A549 (cell line): ENCODE measurements at regions not wholly inside any gene's neighbourhood (a gene's known extent, or its start where the extent isn't known, plus 50 kb on each side); places are given as distances from the start of the nearest gene placed in this dataset.

Experiments
- ATAC-seq, 2 experiments: fragments of 200-7000 bp in 1 of 2; fragments of >200 bp in 1 of 2; cut with Nextera tagmentation in 1 of 2; cut with Tn5 transposase in 1 of 2; 3 replicates each; pipeline versions ENCODE4 v1.8.0 to v1.9.1; 2018 to 2020; ENCODE audit warnings: mild to moderate bottlenecking in 1 of 2, moderate library complexity in 1 of 2
- CTCF ChIA-PET: fragments of 300-600 bp; sonication (Branson Sonifier 250); formaldehyde crosslinking; extraction: SDS; loops from one replicate; lab custom pipeline; 2021; ENCODE audit warnings: antibody characterized with exemption, inconsistent platforms; lab: Yijun Ruan, JAX
- POLR2A ChIA-PET: fragments of 350-600 bp; formaldehyde crosslinking; extraction: SDS; loops from one replicate; lab custom pipeline; 2021; ENCODE audit warnings: antibody characterized with exemption, inconsistent platforms; lab: Yijun Ruan, JAX
- DNase-seq, 2 experiments: peaks; one replicate each; pipeline versions ENCODE4 v3.0.0 to v3.0.0-alpha.2; 2011 to 2016; ENCODE audit warnings: low read depth in 1 of 2, low spot score in 1 of 2
- FAIRE-seq: peaks from 2 replicates; lab custom pipeline; 2011; peaks lifted over from hg19 to GRCh38; lab: Jason Lieb, UNC
- H3K27ac ChIP-seq, 2 experiments: fragments of >200 bp; sonication (Bioruptor Twin); formaldehyde crosslinking; 3 replicates each; pipeline ENCODE4 v1.5.1; 2016 to 2017
- H3K4me1 ChIP-seq: fragments of >200 bp; sonication (Bioruptor Twin); formaldehyde crosslinking; 3 replicates; pipeline ENCODE4 v1.6.1; 2016
- H3K4me2 ChIP-seq: fragments of >200 bp; sonication (Bioruptor Twin); formaldehyde crosslinking; 3 replicates; pipeline ENCODE4 v1.6.1; 2016
- H3K4me3 ChIP-seq: fragments of >200 bp; sonication (Bioruptor Twin); formaldehyde crosslinking; 3 replicates; pipeline ENCODE4 v1.5.1; 2016
- H3K9me3 ChIP-seq: fragments of >200 bp; sonication (Bioruptor Twin); formaldehyde crosslinking; 3 replicates; pipeline ENCODE4 v1.6.1; 2016
- CBX2 ChIP-seq: fragments of 200-600 bp; sonication (generic); IDR thresholded peaks from 2 replicates; pipeline ENCODE4 v1.6.1; 2016; ENCODE audit warnings: low read depth, mild to moderate bottlenecking, borderline replicate concordance
- ELK1 ChIP-seq: fragments of 150-350 bp; IDR thresholded peaks from 2 replicates; pipeline ENCODE4 v1.6.1; 2014; ENCODE audit warnings: low read depth, mild to moderate bottlenecking, low read length
- GATA3 ChIP-seq: IDR thresholded peaks from 2 replicates; pipeline ENCODE4 v1.6.1; 2012; ENCODE audit warnings: borderline replicate concordance
- HOXA7 ChIP-seq: fragments of 250-450 bp; sonication (Bioruptor Pico); IDR thresholded peaks from 2 replicates; pipeline ENCODE4 v1.5.0; 2020; ENCODE audit warnings: mild to moderate bottlenecking, moderate library complexity
- HOXB5 ChIP-seq: fragments of 250-450 bp; sonication (Bioruptor Pico); IDR thresholded peaks from 2 replicates; pipeline ENCODE4 v1.5.0; 2020; ENCODE audit warnings: mild to moderate bottlenecking, moderate library complexity
- JUN ChIP-seq, 2 experiments: fragments of >200 bp; sonication (Bioruptor Twin); formaldehyde crosslinking; IDR thresholded peaks; 2 replicates in 1 of 2; 3 replicates in 1 of 2; pipeline ENCODE4 v1.6.1; 2016 to 2017
- JUNB ChIP-seq: fragments of >200 bp; sonication (Bioruptor Twin); formaldehyde crosslinking; IDR thresholded peaks from 2 replicates; pipeline ENCODE4 v1.6.1; 2016
- KDM1A ChIP-seq: fragments of 200-600 bp; sonication (generic); IDR thresholded peaks from 2 replicates; pipeline ENCODE4 v1.6.1; 2016; ENCODE audit warnings: low read depth, mild to moderate bottlenecking
- KDM5A ChIP-seq: fragments of 200-600 bp; sonication (generic); IDR thresholded peaks from 2 replicates; pipeline ENCODE4 v1.6.1; 2016; ENCODE audit warnings: antibody characterized with exemption, mild to moderate bottlenecking
- MAFK ChIP-seq: fragments of 450-650 bp; IDR thresholded peaks from 2 replicates; pipeline ENCODE4 v1.6.1; 2014; ENCODE audit not compliant: partially characterized antibody
- MAZ ChIP-seq: fragments of 150-350 bp; IDR thresholded peaks from 2 replicates; pipeline ENCODE4 v1.6.1; 2014; ENCODE audit warnings: antibody characterized with exemption, low read depth, low read length, borderline replicate concordance
- POLR2AphosphoS2 ChIP-seq: conservative IDR thresholded peaks from 2 replicates; pipeline ENCODE4 v1.6.1; 2012; ENCODE audit warnings: low read length, improper control_type of control experiment, inconsistent platforms
- RAD21 ChIP-seq, 2 experiments: fragments of >200 bp in 1 of 2; sonication (Bioruptor Twin) in 1 of 2; formaldehyde crosslinking in 1 of 2; IDR thresholded peaks in 1 of 2; conservative IDR thresholded peaks in 1 of 2; 2 replicates in 1 of 2; 3 replicates in 1 of 2; pipeline ENCODE4 v1.6.1; 2012 to 2018; ENCODE audit warnings: inconsistent platforms in 1 of 2
- RARB ChIP-seq: fragments of 250-450 bp; sonication (Bioruptor Pico); IDR thresholded peaks from 2 replicates; pipeline ENCODE4 v1.8.0; 2021; ENCODE audit warnings: mild to moderate bottlenecking, moderate library complexity
- SMC3 ChIP-seq: fragments of >200 bp; sonication (Bioruptor Twin); formaldehyde crosslinking; IDR thresholded peaks from 3 replicates; pipeline ENCODE4 v1.6.1; 2018; ENCODE audit warnings: inconsistent platforms
- ZC3H11A ChIP-seq: fragments of 450-650 bp; IDR thresholded peaks from 2 replicates; pipeline ENCODE4 v1.6.1; 2014; ENCODE audit warnings: antibody characterized with exemption, mild to moderate bottlenecking
- ZFP36 ChIP-seq: fragments of 450-650 bp; IDR thresholded peaks from 2 replicates; pipeline ENCODE4 v1.6.1; 2014; ENCODE audit warnings: borderline replicate concordance; ENCODE audit not compliant: partially characterized antibody
- ZNF302 ChIP-seq: fragments of 250-450 bp; sonication (Bioruptor Pico); IDR thresholded peaks from 2 replicates; pipeline ENCODE4 v1.9.0; 2021; ENCODE audit warnings: inconsistent platforms, mild to moderate bottlenecking, moderate library complexity
- WGBS: methylation state at CpG from one replicate; pipeline ENCODE4 v1.1.6; 2017; ENCODE audit errors: missing lambda C conversion rate; 5-methylcytosine and 5-hydroxymethylcytosine counted together
- TF ChIP-seq, protein P1 (sequence below): IDR thresholded peaks from 2 replicates; pipeline ENCODE4 v1.6.1; 2012
- TF ChIP-seq, protein P2 (sequence below): fragments of 450-650 bp; IDR thresholded peaks from 2 replicates; pipeline ENCODE4 v1.6.1; 2014; ENCODE audit warnings: antibody characterized with exemption
- TF ChIP-seq, protein P3 (sequence below): fragments of >200 bp; sonication (Bioruptor Twin); formaldehyde crosslinking; IDR thresholded peaks from 3 replicates; pipeline ENCODE4 v1.6.1; 2016

- CTCF ChIA-PET, result no interaction called here
- FAIRE-seq, result no peak
- TF ChIP-seq POLR2AphosphoS2, result no peak
- no peak for TF ChIP-seq ZFP36
- no peak for TF ChIP-seq RARB
- TF ChIP-seq CBX2, result no peak
- TF ChIP-seq, all 56 proteins: peak for 0
These were observed 192.3 kb upstream of the SALL1 start for GRCh38 chr16:51343411-51343810.

GRCh38 chr16:51341204-51341603 lies 190.1 kb upstream of the SALL1 start:
- Histone ChIP-seq H3K4me3 (no peak overlapping the region), H3K9me3 (no peaks in the 10 kb centered on the region), H3K27ac (no peak overlapping the region), H3K4me1 (no peaks in the 10 kb centered on the region), H3K4me2 (no peak overlapping the region)
- ATAC-seq, result no peak
- WGBS, result 36% methylated on average over 3 of the region's 4 CpGs
- ChIA-PET CTCF (interaction anchor here (1.4 kb wide), 1 partner anchor 12 kb away, joined by 3 read pairs; no protein-coding TSS in a partner anchor), POLR2A (no interaction called here)
- FAIRE-seq, result no peak
- no peak for TF ChIP-seq KDM1A
- DNase-seq, result no peak

More at GRCh38 chr16:51343411-51343810, 192.3 kb upstream of the SALL1 start:
- Histone ChIP-seq H3K27ac (no peak overlapping the region), H3K4me3 (no peak overlapping the region), H3K4me1 (no peaks in the 10 kb centered on the region), H3K4me2 (no peak overlapping the region), H3K9me3 (no peaks in the 10 kb centered on the region)
- ATAC-seq, result no peak
- POLR2A ChIA-PET, result no interaction called here
- 10% methylated on average over 4 of the region's 4 CpGs for WGBS
- no peak for DNase-seq

DNA sequence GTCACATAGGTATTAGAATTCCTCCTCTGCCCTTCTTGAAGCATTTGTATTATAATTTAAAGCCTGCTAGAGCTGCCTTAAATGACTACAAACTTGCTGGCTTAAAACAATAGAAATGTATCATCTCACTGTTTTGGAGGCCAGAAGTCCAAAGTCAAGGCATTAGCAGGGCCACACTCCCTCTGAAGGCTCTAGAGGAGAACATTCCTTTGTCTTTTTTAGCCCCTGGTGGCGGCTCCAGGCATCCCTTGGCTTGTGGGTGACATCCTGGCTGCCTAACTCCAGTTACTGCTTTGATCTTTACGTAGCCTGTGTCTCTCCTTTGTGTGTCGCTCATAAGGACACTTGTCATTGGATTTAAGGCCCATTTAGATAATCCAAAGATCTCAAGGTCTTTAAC lies 186.6 kb upstream of the SALL1 start:
- H3K4me3 ChIP-seq, result no peak overlapping the region
- no peaks in the 10 kb centered on the region for H3K4me1 ChIP-seq
- ATAC-seq, result peak; percentile 62 to 63; a peak in 4 of 6 replicates
- no peak for TF ChIP-seq MAFK
- no peak for TF ChIP-seq HOXA7
- TF ChIP-seq RAD21 (conservative IDR thresholded peaks at IDR 0.05 in 1 of 2, IDR thresholded peaks at IDR 0.05 in 1 of 2), result no peak
- TF ChIP-seq HOXB5 (CRISPR knock-in tag), result no peak
- TF ChIP-seq GATA3, result no peak
- no peak for TF ChIP-seq ELK1
- TF ChIP-seq KDM5A, result no peak
- TF ChIP-seq MAZ, result no peak
- TF ChIP-seq ZNF302 (CRISPR knock-in tag), result no peak
- TF ChIP-seq, protein P1, sequence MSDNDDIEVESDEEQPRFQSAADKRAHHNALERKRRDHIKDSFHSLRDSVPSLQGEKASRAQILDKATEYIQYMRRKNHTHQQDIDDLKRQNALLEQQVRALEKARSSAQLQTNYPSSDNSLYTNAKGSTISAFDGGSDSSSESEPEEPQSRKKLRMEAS, result no peak
- no peak for TF ChIP-seq JUN (IDR thresholded peaks at IDR 0.05)
- TF ChIP-seq, protein P2, sequence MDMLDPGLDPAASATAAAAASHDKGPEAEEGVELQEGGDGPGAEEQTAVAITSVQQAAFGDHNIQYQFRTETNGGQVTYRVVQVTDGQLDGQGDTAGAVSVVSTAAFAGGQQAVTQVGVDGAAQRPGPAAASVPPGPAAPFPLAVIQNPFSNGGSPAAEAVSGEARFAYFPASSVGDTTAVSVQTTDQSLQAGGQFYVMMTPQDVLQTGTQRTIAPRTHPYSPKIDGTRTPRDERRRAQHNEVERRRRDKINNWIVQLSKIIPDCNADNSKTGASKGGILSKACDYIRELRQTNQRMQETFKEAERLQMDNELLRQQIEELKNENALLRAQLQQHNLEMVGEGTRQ, result no peak
- no peak for TF ChIP-seq SMC3
- no peak for TF ChIP-seq ZC3H11A
- no peak for TF ChIP-seq JUNB
- TF ChIP-seq, protein P3, sequence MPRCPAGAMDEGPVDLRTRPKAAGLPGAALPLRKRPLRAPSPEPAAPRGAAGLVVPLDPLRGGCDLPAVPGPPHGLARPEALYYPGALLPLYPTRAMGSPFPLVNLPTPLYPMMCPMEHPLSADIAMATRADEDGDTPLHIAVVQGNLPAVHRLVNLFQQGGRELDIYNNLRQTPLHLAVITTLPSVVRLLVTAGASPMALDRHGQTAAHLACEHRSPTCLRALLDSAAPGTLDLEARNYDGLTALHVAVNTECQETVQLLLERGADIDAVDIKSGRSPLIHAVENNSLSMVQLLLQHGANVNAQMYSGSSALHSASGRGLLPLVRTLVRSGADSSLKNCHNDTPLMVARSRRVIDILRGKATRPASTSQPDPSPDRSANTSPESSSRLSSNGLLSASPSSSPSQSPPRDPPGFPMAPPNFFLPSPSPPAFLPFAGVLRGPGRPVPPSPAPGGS, result no peak
- no peak overlapping the region for H3K27ac ChIP-seq
- no peaks in the 10 kb centered on the region for H3K9me3 ChIP-seq
- ChIA-PET CTCF (no interaction called here), POLR2A (no interaction called here)
- WGBS, result 25% methylated on average over 3 of the region's 3 CpGs
- no peak for FAIRE-seq
- no peak for DNase-seq
- H3K4me2 ChIP-seq, result no peak overlapping the region
